ENCODE measurements at regions not wholly inside any gene's neighbourhood (a gene's known extent, or its start where the extent isn't known, plus 50 kb on each side); places are given as distances from the start of the nearest gene placed in this dataset.

DNA sequence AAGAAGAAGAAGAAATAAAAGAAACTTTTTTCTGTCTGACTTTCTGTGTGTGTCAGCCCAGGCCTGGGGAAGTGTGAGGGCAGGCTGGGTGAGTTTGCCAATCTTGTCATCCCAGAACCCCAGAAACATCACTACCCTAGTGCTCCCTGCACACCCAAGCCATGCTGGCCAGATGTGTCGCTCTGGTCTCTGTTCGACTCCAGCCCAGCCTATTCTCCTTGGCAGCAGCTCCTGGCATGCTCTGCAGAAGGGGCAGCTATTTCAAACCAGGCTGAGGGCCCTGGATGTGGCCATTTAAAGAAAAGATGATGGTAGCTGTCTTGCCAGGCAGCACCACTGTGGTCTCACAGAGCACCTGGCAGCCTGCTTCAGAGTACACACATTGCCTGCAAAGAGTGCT is 334.1 kb downstream of the RPS24 start:
- TF ChIP-seq, protein P1, sequence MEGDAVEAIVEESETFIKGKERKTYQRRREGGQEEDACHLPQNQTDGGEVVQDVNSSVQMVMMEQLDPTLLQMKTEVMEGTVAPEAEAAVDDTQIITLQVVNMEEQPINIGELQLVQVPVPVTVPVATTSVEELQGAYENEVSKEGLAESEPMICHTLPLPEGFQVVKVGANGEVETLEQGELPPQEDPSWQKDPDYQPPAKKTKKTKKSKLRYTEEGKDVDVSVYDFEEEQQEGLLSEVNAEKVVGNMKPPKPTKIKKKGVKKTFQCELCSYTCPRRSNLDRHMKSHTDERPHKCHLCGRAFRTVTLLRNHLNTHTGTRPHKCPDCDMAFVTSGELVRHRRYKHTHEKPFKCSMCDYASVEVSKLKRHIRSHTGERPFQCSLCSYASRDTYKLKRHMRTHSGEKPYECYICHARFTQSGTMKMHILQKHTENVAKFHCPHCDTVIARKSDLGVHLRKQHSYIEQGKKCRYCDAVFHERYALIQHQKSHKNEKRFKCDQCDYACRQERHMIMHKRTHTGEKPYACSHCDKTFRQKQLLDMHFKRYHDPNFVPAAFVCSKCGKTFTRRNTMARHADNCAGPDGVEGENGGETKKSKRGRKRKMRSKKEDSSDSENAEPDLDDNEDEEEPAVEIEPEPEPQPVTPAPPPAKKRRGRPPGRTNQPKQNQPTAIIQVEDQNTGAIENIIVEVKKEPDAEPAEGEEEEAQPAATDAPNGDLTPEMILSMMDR (IDR thresholded peaks at IDR 0.05): no peak
- TF ChIP-seq POLR2A (IDR thresholded peaks at IDR 0.05): no peak
- TF ChIP-seq EP300 (IDR thresholded peaks at IDR 0.05): no peak

All from tibial nerve (tissue), 4 donors.